Astrocyte (in vitro differentiated cells and primary cell): ENCODE measurements at regions not wholly inside any gene's neighbourhood (a gene's known extent, or its start where the extent isn't known, plus 50 kb on each side); places are given as distances from the start of the nearest gene placed in this dataset.

Source experiments
- EZH2 ChIP-seq: IDR thresholded peaks from 2 replicates; pipeline ENCODE4 v1.6.1; 2012; ENCODE audit warnings: mild to moderate bottlenecking, low read length, inconsistent platforms; ENCODE audit not compliant: insufficient read depth
- TF ChIP-seq, protein P1 (sequence below): IDR thresholded peaks from 2 replicates; pipeline ENCODE4 v1.5.1; 2011; ENCODE audit warnings: low read depth, mild to moderate bottlenecking, inconsistent platforms, low read length, moderate library complexity; ENCODE audit not compliant: insufficient read depth

DNA sequence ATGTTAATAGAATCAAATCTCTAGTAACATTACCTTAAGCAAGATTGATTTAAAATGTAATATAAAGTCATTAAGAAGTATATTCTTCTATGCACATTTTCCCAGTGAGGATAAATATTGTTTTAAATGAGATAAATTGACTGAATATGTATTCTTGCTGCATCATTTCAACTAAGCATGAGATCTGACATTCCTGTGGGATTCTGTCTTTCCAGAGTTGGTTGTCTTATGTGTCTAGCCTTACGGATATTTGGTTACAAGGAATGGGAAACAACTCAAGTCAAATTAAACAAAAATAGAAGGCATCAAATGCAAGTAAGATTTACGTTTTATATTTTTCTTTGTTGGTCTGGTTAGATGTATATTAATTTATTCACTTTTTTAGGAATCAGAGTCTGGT is 287.5 kb downstream of the PTGER3 start:
- TF ChIP-seq, protein P1, sequence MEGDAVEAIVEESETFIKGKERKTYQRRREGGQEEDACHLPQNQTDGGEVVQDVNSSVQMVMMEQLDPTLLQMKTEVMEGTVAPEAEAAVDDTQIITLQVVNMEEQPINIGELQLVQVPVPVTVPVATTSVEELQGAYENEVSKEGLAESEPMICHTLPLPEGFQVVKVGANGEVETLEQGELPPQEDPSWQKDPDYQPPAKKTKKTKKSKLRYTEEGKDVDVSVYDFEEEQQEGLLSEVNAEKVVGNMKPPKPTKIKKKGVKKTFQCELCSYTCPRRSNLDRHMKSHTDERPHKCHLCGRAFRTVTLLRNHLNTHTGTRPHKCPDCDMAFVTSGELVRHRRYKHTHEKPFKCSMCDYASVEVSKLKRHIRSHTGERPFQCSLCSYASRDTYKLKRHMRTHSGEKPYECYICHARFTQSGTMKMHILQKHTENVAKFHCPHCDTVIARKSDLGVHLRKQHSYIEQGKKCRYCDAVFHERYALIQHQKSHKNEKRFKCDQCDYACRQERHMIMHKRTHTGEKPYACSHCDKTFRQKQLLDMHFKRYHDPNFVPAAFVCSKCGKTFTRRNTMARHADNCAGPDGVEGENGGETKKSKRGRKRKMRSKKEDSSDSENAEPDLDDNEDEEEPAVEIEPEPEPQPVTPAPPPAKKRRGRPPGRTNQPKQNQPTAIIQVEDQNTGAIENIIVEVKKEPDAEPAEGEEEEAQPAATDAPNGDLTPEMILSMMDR: no peak
- no peak for TF ChIP-seq EZH2
